HG02642 (cell line): ENCODE measurements at regions not wholly inside any gene's neighbourhood (a gene's known extent, or its start where the extent isn't known, plus 50 kb on each side); places are given as distances from the start of the nearest gene placed in this dataset.
"Not testable (repeated sequence)": the region's sequence is repeated elsewhere in the genome, so short reads cannot be mapped to it uniquely, and the experiment has no call there.

Experiments
- ATAC-seq: cut with Tn5 transposase; IDR thresholded peaks from one replicate; pipeline ENCODE4 v1.9.1; 2021; ENCODE audit warnings: mild to moderate bottlenecking; ENCODE audit not compliant: unreplicated experiment, poor library complexity

DNA sequence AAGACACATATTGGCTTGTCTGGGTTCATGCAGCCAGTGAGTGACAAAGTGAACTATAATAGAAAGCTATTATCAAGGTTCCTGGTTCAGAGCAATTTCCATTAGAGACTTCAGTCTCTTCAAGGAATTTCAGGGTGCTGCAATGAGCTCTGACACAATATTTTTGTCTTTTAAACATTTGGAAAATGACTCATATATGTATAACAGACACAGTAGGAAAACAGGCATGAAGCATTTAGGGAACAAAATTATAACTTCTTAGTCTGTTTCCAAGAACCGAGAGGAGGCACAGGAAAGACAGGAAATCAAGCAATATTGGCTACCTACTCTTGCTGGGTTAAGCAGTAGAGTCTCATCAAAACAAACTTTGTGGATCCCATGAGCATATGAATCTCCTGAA, 170.4 kb downstream of the PTPRC start:
- ATAC-seq: no peak

DNA sequence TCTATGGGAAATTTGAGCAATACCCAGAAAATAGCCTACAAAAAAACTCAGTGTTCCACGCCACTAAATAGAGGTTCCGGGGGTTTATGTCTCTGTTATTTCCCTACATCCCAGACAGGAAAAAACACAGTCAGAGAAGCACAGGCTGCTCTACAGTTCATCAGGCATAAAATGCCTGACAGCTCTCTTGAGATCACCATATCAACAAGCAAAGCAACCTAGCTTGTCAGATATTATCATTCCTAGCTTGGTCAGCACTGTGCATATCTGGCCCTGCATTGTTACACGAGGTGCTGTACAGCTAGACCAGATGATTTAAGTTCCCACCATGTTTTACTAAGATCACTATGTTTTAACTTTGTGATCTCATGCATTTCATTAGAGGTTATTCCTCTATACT, 172.6 kb downstream of the PTPRC start:
- no peak for ATAC-seq

DNA sequence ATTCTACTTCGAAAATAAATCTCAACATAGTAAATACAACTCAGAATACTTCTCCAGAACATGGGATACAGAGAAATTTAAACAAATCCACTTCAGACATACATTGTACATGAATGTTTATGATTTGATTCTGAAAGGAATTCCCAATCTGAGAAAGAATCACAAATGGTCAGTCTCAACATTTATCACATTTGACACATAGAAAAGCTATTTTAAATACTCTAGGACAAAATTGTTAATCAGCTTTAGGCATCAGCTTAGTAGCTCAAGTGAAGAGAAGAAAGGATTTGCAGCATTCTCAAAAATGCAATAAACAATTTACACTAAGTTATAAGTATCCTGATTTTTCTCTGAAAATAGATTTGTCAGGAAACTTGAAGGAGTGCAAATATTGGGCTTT, 184.8 kb downstream of the PTPRC start:
- no peak for ATAC-seq

DNA sequence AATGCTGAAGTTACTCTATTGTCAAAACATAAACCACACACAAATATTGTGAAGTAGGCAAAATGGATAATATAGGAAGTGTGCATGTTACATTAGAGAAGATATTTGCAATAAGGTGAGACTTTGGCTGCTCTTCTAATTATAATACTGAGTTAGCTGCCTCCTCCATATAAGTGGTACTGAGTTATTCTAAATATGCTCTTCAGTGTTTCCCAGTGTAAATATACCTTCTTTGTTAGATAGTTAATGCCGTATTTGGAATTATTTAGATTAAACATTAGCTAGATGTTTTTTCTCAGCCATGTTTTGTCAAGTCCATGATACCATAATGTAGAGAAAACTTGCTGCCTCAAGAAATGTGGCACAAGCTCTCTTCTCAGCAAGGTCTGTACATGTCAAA, 186.4 kb downstream of the PTPRC start:
- no peak for ATAC-seq

DNA sequence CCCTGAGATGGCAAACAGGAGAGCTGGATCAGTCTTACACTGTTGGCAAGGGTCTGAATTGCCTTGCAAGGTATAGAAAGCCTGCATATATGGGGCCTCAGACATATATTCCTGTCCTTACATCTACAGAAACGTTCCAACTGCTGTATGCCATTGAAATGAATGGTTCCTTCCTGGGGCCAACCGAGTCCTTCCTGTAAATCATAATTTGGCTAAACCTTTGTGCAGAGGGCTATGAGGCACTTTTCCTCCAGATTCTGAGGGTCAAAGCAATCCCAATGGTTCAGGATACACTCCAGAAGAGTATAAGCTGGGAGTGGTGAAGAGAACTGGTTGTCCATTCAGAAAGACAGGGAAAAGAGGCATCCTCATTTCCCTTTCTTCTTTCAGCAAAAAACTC, 190.5 kb downstream of the PTPRC start:
- ATAC-seq: no peak

DNA sequence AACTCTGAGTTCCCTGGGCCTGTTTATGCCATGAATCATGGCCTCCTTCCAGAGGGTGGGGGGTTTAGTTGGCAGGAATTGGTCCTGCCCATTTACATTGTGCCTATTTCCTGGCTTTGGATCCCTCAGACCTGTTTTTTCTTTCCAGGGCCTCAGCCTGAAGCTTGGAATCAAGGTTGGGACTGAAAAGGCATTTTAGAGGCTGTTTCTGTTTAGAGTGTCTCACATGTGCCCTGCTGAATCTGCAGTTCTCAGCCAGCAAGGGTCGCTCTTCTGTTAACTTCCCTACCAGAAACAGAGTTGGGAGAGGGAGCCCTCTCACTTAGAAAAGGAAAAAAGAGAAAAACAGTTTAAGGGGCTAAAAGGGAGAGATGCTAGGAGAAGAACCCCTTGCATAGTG, 191.1 kb downstream of the PTPRC start:
- ATAC-seq: no peak

DNA sequence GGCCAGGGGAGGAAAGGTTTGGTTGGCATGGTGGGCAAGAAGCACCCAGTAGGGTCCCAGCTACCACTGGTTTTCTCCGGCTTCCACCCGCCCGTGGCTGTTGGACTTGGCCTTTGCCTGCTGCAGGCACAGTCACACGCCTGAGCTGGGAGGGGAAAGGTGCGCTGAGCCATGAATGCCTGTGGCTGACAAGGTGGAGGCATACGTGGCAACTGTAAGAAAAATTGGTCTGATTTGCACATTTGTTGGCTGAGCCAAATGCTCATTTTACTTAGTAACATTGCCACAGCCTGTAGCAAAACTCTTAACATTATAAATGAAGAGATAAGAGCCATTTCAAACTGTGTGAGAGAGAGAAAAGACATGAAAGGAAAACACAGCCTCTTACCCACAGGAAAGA, 191.6 kb downstream of the PTPRC start:
- no peak for ATAC-seq

DNA sequence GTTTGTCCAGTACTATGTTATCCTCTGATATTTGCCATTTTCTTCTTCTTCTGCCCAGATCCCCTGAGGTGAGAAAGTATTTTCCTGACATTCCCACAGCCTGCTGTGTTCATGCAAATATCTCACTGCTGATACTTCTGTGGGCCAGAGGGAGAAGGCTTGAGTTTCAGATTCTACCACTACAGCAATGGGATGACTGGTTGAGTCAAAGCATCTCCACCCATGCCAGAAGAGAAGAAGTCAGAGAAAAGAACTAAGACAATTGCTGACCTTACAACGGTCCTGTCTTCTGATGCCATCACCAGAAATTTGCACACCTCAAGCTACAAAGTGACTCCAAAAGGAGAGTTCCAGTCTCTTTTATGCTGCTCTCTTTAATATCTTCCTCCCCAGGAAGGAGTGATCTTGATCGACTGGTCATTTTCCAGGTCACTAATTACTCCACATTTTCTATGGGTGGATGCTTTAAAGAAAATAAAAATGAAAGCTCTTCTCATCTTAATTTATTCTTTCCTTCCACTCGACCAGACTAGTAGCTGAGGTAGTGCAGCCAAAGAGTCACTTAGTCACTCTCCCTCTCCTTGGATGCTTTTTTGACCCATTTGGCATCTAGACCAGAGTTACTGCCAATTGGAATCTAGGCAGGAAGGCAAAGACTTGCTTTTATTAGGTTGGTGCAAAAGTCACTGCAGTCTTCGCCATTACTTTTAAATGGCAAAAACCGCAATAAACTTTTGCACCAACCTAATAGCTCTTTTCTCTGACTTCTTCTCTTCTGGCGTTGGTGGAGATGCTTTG, 195.1 kb downstream of the PTPRC start:
- no peak for ATAC-seq

DNA sequence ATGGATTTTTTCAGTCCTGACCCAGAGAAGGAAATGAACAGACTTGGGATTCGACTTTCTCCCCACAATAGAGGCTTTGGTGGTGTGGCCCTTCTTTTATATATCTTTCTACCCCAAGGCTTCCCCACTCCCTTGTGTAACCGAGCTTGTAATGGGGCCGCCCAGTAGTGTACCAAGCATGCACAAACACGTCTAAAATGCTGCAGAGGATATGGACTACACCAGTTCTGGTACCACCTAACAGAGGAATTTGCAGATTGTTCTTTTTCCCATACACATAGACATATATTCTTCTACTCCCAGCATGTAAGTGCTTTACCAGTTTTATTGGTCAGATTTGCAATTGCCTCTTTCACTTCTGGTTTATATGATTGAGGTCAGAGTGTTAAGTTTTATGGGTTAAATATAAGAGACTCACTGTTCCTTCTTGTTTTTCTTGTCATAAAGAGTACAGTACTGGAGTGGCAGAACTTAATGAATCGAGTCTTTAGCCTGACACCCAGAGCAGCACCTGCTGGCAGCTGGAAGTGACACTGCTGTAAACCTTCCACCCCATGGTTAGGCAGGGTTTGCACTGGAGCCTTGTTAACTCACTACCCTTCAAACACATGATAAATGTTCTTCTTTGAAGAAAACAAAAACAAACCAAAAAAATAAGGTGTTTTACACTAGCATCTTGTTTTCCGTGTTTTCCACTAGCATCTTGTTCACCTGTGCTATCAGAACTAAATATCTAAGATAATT, 198.6 kb downstream of the PTPRC start:
- ATAC-seq: no peak

DNA sequence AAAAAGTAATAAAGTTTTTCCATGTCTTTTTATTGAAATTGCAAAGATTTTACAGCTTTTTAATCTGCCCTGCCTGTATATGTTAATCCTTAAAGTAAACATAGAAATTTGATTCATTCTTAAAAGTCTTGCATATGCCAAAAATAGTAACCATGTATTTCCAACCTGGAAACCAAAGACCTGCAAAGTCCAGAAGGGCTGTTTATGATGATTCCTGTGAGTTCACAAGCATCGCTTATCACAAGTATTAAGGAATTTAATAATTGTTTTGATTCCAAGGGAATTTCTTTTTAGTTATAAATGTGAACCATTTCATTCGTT, 199.1 kb downstream of the PTPRC start:
- no peak for ATAC-seq

DNA sequence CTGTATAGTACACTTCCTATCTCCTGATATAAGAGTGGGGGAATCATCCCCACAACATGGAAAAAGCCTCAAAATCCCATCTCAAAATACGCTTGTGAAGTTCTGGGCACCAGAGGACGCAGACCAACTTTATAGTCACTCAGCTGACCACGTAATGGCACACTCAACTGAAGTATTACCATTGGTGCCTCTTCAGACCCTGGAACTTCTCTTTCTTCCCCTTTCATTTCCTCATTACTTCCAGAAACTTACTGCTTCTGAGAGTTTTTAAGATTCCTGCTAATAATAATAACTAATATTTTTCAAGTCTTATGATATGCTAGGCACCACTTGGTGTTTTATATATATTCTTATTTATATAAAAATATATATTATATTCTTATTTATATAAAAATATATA, 202.6 kb downstream of the PTPRC start:
- ATAC-seq: no peak

DNA sequence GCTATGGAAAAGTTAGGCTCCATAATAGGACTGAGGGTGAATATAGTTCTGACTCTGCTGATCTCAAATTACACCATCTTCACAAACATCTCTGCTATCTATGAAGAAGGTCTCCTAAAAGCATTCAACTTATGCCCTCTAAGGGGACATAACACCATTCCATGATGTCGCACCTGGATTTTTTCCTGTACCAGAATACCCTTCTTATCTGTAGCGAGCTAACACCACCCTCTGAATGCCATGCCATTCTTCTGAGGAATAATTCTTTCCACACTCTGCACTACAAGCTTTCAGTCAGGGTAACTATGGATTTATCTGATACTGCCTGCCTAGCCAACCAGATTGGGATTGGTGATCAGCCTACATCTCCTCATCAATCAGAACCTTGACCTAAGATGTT, 203.8 kb downstream of the PTPRC start:
- no peak for ATAC-seq

DNA sequence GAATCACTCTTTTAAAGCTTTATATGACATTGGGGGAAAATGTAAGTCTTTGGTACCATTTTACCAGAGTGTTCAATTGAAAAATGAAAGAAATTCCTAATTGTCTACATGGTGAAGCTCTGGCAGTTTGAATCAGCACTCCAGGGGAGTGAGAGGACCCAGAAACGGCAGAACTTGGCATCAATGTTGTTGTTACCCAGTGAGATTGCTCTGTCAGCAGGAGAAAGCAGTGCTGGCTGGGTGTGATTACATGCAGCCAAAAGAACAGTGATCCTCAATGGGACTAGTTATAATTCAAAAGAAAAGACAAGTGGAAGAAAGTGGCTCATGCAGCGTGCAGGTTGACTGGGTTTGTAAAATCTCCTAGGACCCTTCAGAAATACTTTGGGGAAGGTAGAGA, 206.4 kb downstream of the PTPRC start:
- ATAC-seq: no peak

DNA sequence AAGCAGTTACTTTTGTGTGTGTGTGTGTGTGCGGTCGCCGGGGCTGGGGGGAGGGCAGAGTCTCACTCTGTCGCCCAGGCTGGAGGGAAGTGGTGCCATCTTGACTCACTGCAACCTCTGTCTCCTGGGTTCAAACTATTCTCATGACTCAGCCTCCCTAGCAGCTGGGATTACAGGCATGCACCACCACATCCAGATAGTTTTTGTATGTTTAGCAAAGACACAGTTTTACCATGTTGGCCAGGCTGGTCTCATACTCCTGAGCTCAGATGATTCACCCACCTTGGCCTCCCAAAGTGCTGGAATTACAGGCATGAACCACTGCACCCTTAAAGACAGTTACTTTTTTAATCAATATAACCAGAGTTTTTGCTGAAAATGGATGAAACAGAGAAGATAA, 207.0 kb downstream of the PTPRC start:
- ATAC-seq: no peak

DNA sequence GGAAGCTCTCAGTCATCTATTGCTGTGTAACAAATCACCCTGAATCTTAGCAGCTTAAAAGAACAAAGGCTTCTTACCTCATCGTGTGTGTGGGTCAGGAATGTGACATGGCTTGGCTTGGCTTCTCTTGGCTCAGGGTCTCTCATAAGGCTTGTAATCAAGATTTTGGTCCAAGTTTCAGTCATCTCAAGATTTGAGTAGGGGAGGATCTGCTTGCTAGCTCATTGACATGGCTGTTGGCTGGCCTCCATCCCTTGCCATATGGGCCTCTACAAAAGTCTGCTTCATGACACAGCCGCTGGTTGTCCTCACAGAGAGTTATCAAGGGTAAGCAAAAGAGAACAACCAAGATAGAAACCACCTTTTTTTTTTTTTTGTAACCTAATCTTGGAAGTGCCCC, 207.7 kb downstream of the PTPRC start:
- no peak for ATAC-seq

DNA sequence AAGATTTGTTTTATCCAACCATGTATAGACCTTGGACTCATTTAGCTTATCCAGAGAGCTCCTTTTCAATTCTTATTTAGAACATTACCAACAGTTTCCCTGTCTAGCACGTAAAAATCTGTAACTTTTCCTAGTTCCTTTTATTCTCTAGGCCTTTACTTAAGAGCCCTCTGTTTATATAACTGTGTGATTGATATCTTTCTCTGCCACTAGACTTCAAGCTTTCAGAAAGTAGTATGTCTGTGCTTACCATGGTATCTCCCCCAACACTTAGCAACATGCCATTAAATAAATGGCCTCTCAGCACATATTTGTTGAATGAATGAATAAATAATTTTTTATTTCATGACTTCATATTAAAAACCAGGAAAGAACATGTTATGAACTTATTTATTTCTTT, 209.4 kb downstream of the PTPRC start:
- ATAC-seq: no peak

DNA sequence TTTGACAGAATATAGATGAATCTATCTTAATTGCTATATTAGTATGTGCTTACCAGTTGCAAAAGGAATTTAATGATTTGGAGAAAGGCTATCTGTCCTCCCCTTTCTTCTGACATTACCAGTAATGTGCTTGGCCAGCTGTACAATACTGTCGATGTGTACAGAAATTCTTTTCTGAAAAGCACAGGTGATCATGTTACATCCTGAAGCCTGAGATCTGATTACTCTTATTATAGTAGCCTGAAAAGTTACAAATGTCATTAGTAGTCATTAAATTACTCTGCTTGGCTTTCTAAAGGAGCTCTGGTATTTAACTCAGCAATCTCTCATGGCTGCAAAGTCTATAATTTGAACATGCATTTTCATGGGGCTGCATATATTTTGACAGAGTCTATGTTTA, 209.8 kb downstream of the PTPRC start:
- ATAC-seq: no peak

DNA sequence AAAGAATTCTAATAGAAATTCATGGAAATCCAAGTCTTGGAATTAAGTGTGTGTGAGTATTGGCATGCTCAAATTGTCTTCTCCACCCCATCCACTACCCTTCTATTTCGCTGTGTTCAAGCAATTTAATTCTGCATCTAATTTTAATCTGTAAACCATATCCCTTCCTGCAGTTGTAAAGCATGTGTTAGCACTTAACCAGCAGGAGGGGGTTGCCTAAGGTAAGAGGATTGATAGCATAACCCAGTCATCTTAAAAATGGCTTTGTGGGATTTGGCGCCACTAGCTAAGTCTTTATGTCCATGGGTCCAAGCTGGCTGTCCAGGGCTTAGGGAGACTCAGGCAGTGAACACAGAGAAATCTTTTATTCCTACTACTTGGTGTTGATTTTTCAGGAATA, 210.3 kb downstream of the PTPRC start:
- ATAC-seq: no peak

DNA sequence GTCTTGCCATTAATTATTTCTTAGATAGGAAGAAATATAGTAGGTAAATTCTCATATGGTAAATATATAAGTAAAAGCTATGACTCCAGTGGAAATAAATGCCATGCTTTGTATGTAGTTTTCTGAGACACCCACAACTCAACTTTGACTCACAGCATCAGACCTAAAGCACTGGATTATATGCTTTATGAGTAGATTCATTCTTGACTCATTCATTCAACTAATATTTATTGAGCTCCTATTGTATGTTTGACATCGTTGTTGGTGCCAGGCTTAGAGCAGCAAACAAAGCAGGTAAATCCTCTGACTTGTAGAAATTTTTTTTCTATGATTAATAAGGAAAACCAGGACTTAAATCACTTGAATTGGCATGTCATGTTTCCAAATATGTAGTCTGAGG, 211.4 kb downstream of the PTPRC start:
- no peak for ATAC-seq

DNA sequence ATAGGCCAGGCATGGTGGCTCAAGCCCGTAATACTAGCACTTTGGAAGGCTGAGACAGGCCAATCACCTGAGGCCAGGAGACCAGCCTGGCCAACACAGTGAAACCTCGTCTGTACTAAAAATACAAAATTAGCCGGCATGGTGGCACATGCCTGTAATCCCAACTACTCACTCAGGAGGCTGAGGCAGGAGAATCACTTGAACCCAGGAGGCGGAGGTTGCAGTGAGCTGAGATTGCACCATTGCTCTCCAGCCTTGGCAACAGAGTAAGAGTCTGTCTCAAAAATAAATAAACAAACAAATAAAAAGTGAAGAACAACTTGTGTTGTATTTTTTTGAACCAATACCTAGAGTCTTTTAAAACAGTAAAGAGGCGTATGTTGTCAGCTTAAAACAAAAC, 212.1 kb downstream of the PTPRC start:
- not testable (repeated sequence) for ATAC-seq

DNA sequence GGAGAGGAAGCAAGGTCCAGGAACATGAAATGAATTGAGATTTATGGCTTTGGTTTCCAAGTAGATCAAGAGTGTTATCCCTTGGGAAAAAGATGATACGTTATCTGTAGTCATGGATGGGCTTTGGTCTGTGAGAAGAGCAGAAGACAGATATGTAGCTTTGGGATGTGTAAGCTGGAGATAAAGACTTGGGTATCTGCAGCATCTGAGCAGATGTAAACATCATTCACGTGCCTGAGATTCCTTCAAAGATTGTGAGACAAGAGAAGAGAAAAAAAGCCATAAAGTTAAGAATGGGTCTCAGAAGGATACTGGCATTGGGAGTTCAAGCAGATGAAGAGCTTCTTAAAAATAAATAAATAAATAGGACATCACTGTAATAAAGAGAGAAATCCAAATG, 217.8 kb downstream of the PTPRC start:
- ATAC-seq: no peak

DNA sequence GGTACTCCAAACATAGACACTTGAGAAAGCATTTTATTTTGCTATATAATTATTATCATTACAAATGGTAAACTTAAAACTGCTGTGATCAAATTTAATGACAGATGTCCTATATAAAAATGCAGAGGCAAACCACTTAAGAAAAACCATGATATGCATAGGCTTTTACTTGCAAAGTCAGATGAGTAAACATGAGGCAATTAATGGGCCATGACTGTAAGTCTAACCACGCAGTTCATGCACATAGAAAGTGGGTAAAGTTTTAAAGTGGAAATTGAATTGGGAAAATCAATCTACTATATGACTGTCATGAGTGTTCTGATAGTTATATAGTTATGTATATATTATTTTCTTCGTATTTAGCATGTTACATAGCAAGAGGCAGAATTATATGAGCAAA, 219.2 kb downstream of the PTPRC start:
- ATAC-seq: no peak
